HepG2 (cell line): ENCODE measurements at regions not wholly inside any gene's neighbourhood (a gene's known extent, or its start where the extent isn't known, plus 50 kb on each side); places are given as distances from the start of the nearest gene placed in this dataset.

ENCODE experiments used
- ATAC-seq: fragments of 200-7000 bp; cut with Tn5 transposase; 3 replicates; pipeline ENCODE4 v1.9.1; 2020; ENCODE audit warnings: mild to moderate bottlenecking, moderate library complexity
- BruUV-seq: library from RNA; stranded (reverse); fragments of 400-500 nt; replicated peaks from 2 replicates; lab custom pipeline; 2021; lab: Mats Ljungman, UMichigan
- CTCF ChIA-PET: fragments of 300-600 bp; formaldehyde crosslinking; extraction: SDS; loops from one replicate; lab custom pipeline; 2021; ENCODE audit warnings: low total read pairs, inconsistent platforms, low intra/inter-chr PET ratio; lab: Yijun Ruan, JAX
- POLR2A ChIA-PET: fragments of 350-600 bp; sonication (Branson Sonifier 250); formaldehyde crosslinking; loops from one replicate; lab custom pipeline; 2020; ENCODE audit warnings: antibody characterized with exemption, inconsistent platforms; lab: Yijun Ruan, JAX
- DNase-seq: peaks from one replicate; pipeline ENCODE4 v3.0.0-alpha.2; 2015; ENCODE audit warnings: low spot score
- FAIRE-seq: peaks from 3 replicates; lab custom pipeline; 2011; peaks lifted over from hg19 to GRCh38; lab: Jason Lieb, UNC
- H2AFZ ChIP-seq: one replicate; pipeline ENCODE4 v1.6.1; 2011; ENCODE audit warnings: low read length, inconsistent platforms
- H3K27ac ChIP-seq: fragments of 300-600 bp; 3 replicates; pipeline ENCODE4 v1.8.0; 2011; ENCODE audit warnings: mixed run types, mild to moderate bottlenecking, mixed read lengths, low read length, inconsistent platforms; ENCODE audit not compliant: insufficient read depth; ENCODE audit errors: extremely low read length
- H3K27me3 ChIP-seq, 2 experiments: fragments of 200-600 bp in 1 of 2; 2 replicates in 1 of 2; 3 replicates in 1 of 2; pipeline versions ENCODE4 v1.6.0 to v1.8.0; 2011; ENCODE audit warnings: low read length in 2 of 2, mild to moderate bottlenecking in 2 of 2, moderate library complexity in 2 of 2, inconsistent platforms in 1 of 2; ENCODE audit not compliant: insufficient read depth in 2 of 2, control insufficient read depth in 1 of 2
- H3K36me3 ChIP-seq, 2 experiments: fragments of 200-600 bp in 1 of 2; replicated peaks in 1 of 2; 2 replicates in 1 of 2; 3 replicates in 1 of 2; pipeline versions ENCODE4 v1.5.1 to v1.8.0; 2011; ENCODE audit warnings: low read length in 2 of 2, inconsistent platforms in 1 of 2; ENCODE audit not compliant: insufficient read depth in 2 of 2, control insufficient read depth in 1 of 2
- H3K4me1 ChIP-seq: 2 replicates; pipeline ENCODE4 v1.5.1; 2012; ENCODE audit warnings: low read length, inconsistent platforms; ENCODE audit not compliant: insufficient read depth
- H3K4me2 ChIP-seq: 2 replicates; pipeline ENCODE4 v1.6.0; 2011; ENCODE audit warnings: low read depth, low read length, inconsistent platforms
- H3K4me3 ChIP-seq, 3 experiments: fragments of 200-600 bp in 1 of 3; sonication (generic), shearing (Covaris generic) in 1 of 3; replicated peaks in 1 of 3; 2 replicates each; pipeline ENCODE4 v1.5.1; 2011 to 2016; ENCODE audit warnings: low read length in 3 of 3, inconsistent platforms in 2 of 3, low read depth in 2 of 3, mild to moderate bottlenecking in 2 of 3, control low read depth in 1 of 3, mixed read lengths in 1 of 3; ENCODE audit not compliant: insufficient read depth in 1 of 3
- H3K79me2 ChIP-seq: one replicate; pipeline ENCODE4 v1.6.1; 2011; ENCODE audit warnings: low read length, inconsistent platforms; ENCODE audit not compliant: insufficient read depth
- H3K9ac ChIP-seq: 2 replicates; pipeline ENCODE4 v1.6.0; 2011; ENCODE audit warnings: mild to moderate bottlenecking, low read depth, low read length, inconsistent platforms; ENCODE audit not compliant: insufficient read depth
- H3K9me3 ChIP-seq: 2 replicates; pipeline ENCODE4 v1.5.1; 2012; ENCODE audit warnings: mild to moderate bottlenecking, low read length
- H4K20me1 ChIP-seq: 2 replicates; pipeline ENCODE4 v1.6.0; 2011; ENCODE audit warnings: inconsistent platforms, mild to moderate bottlenecking, low read length, moderate library complexity; ENCODE audit not compliant: insufficient read depth
- ARNT2 ChIP-seq: sonication (generic); formaldehyde crosslinking; IDR thresholded peaks from 2 replicates; pipeline ENCODE4 v1.8.0; 2022; ENCODE audit warnings: mild to moderate bottlenecking, low read depth, missing genetic modification reagents, moderate library complexity
- BCL6 ChIP-seq: IDR thresholded peaks from 2 replicates; pipeline ENCODE4 v1.6.1; 2016; ENCODE audit warnings: missing genetic modification reagents, missing compliant biosample characterization
- GABPA ChIP-seq, 2 experiments: IDR thresholded peaks; 2 replicates each; pipeline ENCODE4 v1.6.1; 2011 to 2016; ENCODE audit warnings: low read depth in 2 of 2, low read length in 1 of 2, missing biosample characterization in 1 of 2, missing genetic modification characterization in 1 of 2
- GABPB1 ChIP-seq: IDR thresholded peaks from 2 replicates; pipeline ENCODE4 v1.6.1; 2016; ENCODE audit warnings: mild to moderate bottlenecking, missing genetic modification reagents, moderate library complexity, missing compliant biosample characterization
- NR2C2 ChIP-seq: sonication (generic); formaldehyde crosslinking; IDR thresholded peaks from 2 replicates; pipeline ENCODE4 v1.4.0; 2020; ENCODE audit warnings: missing genetic modification reagents, mild to moderate bottlenecking, moderate library complexity, borderline replicate concordance
- ZKSCAN5 ChIP-seq: sonication (generic); formaldehyde crosslinking; IDR thresholded peaks from 2 replicates; pipeline ENCODE4 v1.5.1; 2020; ENCODE audit warnings: mild to moderate bottlenecking, missing genetic modification reagents
- ZNF691 ChIP-seq: sonication (generic); formaldehyde crosslinking; IDR thresholded peaks from 2 replicates; pipeline ENCODE4 v1.4.0; 2020; ENCODE audit warnings: missing genetic modification reagents, low read depth, mild to moderate bottlenecking, borderline replicate concordance
- WGBS: methylation state at CpG from one replicate; pipeline ENCODE4 v1.1.6; 2017; ENCODE audit warnings: low lambda C conversion rate; 5-methylcytosine and 5-hydroxymethylcytosine counted together
- in situ Hi-C: cut with HindIII; loops from 2 replicates; pipeline ENCODE4 v1.10.0; 2017; ENCODE audit warnings: low pct_unique_long_range_greater_than_20kb; ENCODE audit not compliant: extremely low pct_ligation_motif_present
- intact Hi-C: fragments of 100-400 bp; cut with micrococcal nuclease; formaldehyde crosslinking; loops from one replicate; pipeline ENCODE4 v1.10.0; 2022; ENCODE audit not compliant: unreplicated experiment
- TF ChIP-seq, protein P1 (sequence below): sonication (generic); formaldehyde crosslinking; IDR thresholded peaks from 2 replicates; pipeline ENCODE4 v1.4.0; 2020; ENCODE audit warnings: missing genetic modification reagents

- no peak for FAIRE-seq
- WGBS: no CpG with 5 or more reads among the region's 2 CpGs
- DNase-seq: no peak
- H3K9ac ChIP-seq: no peak overlapping the region
- no peaks in the 10 kb centered on the region; a peak in 1 of 5 replicates for H3K27me3 ChIP-seq
- no peaks in the 10 kb centered on the region for H3K36me3 ChIP-seq
- peaks cover 17% of the 10 kb centered on the region for H3K4me1 ChIP-seq
- H4K20me1 ChIP-seq: no peaks in the 10 kb centered on the region
- ATAC-seq: peak; percentile 42
- H3K4me3 ChIP-seq: no peak overlapping the region
- H3K27ac ChIP-seq: no peak overlapping the region
- H3K79me2 ChIP-seq: no peaks in the 10 kb centered on the region
- H3K4me2 ChIP-seq: no peak overlapping the region
- CTCF ChIA-PET: no interaction called here
- H2AFZ ChIP-seq: no peak overlapping the region
- in situ Hi-C loops: no loop called here
- intact Hi-C loops: no loop called here
- POLR2A ChIA-PET: no interaction called here
- no peak for TF ChIP-seq ZNF691 (CRISPR knock-in tag)
- TF ChIP-seq NR2C2 (CRISPR knock-in tag): peak; percentile 79
- TF ChIP-seq BCL6 (CRISPR knock-in tag): peak; percentile 73
- TF ChIP-seq GABPA (IDR thresholded peaks at IDR 0.05; ENCODE audit: low read depth, low read length): no peak
- peak; percentile 63 for TF ChIP-seq GABPA (CRISPR knock-in tag; IDR thresholded peaks at IDR 0.05; ENCODE audit: low read depth)
- TF ChIP-seq, protein P1, sequence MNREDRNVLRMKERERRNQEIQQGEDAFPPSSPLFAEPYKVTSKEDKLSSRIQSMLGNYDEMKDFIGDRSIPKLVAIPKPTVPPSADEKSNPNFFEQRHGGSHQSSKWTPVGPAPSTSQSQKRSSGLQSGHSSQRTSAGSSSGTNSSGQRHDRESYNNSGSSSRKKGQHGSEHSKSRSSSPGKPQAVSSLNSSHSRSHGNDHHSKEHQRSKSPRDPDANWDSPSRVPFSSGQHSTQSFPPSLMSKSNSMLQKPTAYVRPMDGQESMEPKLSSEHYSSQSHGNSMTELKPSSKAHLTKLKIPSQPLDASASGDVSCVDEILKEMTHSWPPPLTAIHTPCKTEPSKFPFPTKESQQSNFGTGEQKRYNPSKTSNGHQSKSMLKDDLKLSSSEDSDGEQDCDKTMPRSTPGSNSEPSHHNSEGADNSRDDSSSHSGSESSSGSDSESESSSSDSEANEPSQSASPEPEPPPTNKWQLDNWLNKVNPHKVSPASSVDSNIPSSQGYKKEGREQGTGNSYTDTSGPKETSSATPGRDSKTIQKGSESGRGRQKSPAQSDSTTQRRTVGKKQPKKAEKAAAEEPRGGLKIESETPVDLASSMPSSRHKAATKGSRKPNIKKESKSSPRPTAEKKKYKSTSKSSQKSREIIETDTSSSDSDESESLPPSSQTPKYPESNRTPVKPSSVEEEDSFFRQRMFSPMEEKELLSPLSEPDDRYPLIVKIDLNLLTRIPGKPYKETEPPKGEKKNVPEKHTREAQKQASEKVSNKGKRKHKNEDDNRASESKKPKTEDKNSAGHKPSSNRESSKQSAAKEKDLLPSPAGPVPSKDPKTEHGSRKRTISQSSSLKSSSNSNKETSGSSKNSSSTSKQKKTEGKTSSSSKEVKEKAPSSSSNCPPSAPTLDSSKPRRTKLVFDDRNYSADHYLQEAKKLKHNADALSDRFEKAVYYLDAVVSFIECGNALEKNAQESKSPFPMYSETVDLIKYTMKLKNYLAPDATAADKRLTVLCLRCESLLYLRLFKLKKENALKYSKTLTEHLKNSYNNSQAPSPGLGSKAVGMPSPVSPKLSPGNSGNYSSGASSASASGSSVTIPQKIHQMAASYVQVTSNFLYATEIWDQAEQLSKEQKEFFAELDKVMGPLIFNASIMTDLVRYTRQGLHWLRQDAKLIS (CRISPR knock-in tag): no peak
- TF ChIP-seq ARNT2 (CRISPR knock-in tag): no peak
- TF ChIP-seq GABPB1 (CRISPR knock-in tag): peak; percentile 35; the same call in 1 of the 2 replicates
- TF ChIP-seq ZKSCAN5: no peak
- BruUV-seq: no TSS peak
- no peaks in the 10 kb centered on the region for H3K9me3 ChIP-seq
Measured at GRCh38 chr14:55927028-55927427, 191.2 kb upstream of the PELI2 start.
